ENCODE measurements at regions not wholly inside any gene's neighbourhood (a gene's known extent, or its start where the extent isn't known, plus 50 kb on each side); places are given as distances from the start of the nearest gene placed in this dataset.
A peak's percentile ranks its signal among the peaks of the same experiment; 100 is the strongest.

DNA sequence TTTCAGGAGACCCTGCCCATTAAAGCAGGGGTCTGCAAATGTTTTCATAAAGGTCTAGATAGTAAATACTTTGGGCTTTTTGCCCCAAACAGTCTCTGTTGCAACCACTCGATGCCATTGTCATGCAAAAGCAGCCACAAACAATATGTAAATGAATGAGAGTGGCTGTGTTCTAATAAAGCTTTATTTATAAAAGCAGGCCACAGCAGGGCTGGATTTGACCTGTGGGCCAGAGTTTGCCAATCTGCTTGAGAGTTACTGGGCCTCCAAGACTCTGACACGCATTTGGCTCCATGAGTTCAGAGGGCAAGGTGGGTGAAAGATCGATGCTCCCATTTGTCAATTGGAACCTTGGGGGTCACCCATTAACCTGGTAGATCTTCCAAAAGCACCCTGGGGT, 217.3 kb upstream of the SDK2 start:
- DNase-seq = no peak
- intact Hi-C loops (cut with DNase I) = no loop called here

DNA sequence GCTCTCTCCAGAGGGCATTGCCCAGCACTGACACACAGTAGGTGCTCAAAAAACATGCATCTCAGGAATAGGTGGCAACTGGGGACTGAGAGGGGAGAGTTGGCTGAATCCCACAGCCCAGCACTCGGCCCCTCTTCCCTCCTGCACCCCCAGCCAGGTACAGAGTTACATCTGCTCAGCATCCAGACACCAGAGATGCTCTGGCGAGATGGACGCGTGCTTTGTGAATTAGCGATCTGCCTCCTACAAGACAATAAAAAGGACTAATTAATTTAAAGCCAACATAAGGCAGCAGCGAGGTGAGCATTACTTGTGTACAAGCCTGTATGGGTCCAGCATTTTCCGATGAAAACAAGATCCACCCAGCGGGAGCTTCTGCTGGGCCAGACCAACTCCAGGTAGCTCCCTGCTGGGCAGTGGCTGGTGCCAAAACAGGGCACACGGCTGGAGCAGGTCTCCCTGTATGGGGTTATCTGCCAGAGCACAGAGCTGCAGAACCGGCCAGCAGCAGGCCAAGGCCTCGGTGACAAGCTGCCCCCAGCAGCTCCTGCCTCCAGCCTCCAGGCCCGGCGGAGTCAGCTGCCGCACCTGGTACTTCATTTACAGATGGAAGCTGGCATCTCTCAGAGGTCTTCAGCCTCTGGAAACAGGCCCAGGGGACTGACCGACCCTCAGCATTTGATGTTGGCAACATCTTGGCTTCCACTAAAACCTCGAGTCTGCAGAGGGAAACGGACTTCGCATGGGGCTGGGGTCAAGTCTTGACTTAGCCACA, 219.7 kb upstream of the SDK2 start:
- intact Hi-C loops (cut with DNase I) = no loop called here
- no peak for DNase-seq

DNA sequence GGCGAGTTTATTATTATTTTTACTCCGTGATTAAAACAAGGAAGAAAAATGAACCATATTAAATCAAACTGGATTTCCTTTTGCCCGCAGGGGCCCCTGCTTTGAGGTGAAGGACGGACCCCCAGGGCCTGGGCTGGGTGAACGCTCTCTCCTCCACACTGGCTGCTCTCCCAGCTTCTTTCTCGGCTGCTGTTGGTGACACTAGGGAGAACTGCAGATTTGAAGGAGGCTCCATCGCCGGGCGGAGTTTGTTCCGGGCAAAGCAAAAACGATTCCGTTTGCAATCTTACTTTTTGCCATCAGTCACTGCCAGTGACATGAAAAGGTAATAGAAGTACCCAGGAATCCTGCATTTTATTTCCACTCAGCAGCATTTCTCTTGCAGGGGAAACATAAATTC, 221.6 kb upstream of the SDK2 start:
- peak in 9 of 42 donors; percentile 14 to 55 (median 18) for DNase-seq
- intact Hi-C loops (cut with DNase I) = no loop called here

DNA sequence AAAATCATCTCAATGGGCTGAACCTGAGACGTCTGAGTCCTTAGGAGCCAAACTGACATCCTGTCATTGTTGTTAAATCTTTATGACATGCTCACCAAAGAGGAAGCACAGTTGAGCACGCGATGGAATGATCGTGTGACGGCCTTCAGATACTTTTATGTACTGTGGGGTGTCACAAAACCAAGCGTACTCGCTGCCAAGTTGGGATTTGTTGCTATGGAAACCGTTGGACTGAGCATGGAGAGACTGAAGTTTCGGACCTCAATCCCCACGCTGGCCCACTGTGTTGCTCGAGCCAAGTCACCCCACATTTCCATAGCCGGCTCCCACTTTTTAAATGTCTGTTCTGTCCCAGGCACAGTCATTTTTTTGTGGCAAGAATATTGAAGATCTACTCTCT, 222.8 kb upstream of the SDK2 start:
- intact Hi-C loops (cut with DNase I) = no loop called here
- no peak for DNase-seq

DNA sequence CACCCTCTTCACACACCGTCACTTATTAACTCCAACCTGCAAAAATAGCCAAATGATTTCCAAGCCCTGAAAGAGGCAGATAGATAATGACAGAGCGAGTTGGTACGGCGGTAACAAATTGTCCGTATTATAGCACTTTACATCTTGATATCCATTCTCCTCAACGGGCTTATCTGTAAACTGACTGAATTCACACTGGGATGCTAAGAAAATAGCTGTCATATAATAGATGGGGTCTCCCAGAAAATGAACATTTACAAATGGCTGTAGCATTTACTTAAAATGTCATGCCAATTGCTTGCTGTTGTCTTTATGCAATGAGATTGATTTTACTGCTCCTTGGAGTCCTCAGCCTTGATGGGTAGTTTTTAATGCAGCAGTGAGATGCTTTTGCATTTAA, 225.8 kb upstream of the SDK2 start:
- DNase-seq = no peak
- intact Hi-C loops (cut with DNase I) = no loop called here

DNA sequence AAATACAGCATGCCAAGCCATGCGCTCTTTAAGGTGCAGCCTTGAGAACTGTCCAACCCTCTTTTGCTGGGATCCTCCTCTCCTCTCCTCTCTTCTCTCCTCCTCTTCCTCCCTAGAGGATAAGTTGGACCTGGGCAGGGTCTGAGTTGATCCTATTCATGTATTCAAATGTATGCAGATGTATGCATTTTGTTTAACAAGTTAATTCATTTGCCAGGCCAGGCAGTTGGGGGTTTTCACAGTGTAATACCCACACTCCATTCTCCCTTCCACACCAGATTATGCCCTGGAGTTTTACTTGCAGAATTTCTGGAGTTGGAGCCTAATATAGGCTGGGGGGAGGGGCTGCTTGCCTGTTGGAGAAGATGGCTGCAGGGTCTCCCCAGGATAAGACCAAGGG, 226.2 kb upstream of the SDK2 start:
- DNase-seq = no peak
- intact Hi-C loops (cut with DNase I) = no loop called here

DNA sequence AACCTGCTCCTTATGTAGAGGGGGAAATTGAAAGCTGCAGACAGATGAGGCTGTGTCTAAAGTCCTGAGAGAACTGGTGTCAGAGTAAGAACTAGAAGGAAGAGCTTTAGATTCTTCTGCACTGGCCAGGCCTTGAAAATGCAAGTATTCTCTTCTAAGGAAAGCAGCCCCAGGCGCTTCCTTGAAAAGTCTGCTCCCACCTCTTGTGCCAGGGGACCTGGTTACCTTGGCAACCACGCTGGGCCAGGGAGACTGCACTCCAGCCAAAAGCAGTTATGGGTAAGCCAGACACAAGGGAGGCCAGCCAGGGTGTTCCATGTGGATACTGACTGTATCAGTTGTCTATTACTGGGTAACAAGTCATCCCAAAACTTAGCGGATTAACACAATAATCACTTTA, 228.6 kb upstream of the SDK2 start:
- intact Hi-C loops (cut with DNase I) = no loop called here
- DNase-seq = no peak

DNA sequence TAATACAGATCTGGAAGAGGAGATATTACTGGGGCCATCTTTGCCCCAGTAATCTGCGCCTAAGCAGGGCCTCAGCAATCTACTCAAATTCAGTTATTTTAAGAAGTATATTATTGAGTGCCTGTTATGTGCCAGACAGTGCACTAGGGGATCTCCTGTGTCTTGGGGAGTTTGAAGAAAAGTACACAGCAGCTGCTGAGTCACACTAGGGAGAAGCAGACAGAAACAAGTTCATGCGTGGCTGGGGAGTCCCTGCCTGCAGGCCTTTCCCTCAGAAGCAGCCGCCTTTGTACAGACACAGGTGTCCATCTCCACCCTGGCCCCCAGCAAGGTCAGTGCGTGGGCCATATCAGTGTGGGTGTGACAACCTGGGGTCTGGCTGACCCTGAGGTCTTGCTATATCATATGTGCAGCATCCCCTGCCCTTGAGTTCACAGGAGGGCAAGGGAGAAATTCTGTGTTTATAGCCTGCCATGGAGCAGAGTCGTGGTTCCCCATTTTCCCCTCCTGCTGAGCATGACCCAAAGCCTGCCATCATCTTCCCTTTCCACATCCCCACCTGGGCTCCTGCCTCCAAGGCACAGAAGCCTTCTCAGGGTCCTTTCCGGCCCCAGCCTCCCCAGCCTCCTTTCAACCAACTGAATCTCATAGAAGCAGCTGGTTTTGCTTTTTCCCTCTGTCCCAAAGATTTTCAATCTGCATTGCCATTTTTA, 229.9 kb upstream of the SDK2 start:
- intact Hi-C loops (cut with DNase I) = no loop called here

DNA sequence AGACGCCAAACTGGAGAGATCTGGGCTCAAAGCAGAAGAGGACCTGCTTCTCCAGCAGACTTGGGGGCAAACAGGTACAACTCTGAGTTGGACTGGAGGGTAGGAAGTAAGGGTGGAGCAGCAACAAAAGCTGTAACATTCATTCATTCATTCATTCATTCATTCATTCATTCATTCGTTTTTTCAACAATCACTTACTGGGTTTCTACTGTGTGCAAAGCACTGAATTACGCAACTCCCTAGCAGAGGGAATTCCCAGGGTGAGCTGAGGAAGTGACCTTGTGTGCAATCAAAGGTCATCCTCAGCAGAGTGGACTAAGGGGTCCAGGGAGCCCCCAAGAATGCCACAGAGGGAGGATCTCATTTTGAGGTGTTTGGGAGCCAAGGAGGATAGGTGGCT, 231.1 kb upstream of the SDK2 start:
- no peak for DNase-seq
- intact Hi-C loops (cut with DNase I) = no loop called here

More for the DNA sequence above, 229.9 kb upstream of the SDK2 start:
- no peak for DNase-seq

DNA sequence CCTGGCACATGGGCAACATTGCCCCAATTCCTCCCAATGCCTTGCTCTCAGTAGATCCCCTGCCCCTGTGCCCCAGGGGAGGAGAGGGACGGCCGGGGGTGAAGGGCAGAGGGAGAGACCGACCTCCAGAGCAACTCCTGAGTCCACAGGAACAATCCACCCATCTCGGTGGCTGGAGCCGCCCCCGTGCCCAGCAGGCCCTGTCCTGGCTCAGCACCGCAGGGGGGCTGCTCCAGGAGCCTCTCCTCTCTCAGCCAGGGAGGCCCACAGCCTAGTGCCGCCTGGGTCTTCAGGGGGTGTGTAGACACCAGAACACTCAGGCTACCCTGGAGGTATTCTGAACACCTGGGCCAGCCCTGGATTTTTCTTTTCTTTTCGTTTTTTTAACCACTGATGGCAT, 233.7 kb upstream of the SDK2 start:
- DNase-seq = no peak
- intact Hi-C loops (cut with DNase I) = no loop called here

DNA sequence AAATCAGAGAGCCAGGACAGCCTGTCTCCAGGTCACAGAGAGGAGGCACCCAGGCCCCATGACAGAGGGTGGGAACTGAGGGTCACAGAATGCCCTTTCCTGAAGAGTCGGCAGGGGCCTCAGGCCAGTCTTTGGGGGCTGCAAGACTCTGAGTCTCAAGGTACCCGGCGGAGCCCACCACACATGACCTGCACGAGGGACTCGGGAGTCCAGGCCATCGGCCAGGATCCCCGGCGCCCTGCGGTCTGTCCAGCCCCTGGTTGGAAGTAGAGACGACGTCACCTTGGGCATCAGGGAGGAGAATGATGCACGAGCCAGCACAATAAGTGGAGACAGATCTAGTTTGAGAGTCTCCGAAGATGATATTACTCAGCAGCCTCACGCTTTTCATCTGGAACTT, 234.7 kb upstream of the SDK2 start:
- no peak for DNase-seq
- intact Hi-C loops (cut with DNase I) = no loop called here

DNA sequence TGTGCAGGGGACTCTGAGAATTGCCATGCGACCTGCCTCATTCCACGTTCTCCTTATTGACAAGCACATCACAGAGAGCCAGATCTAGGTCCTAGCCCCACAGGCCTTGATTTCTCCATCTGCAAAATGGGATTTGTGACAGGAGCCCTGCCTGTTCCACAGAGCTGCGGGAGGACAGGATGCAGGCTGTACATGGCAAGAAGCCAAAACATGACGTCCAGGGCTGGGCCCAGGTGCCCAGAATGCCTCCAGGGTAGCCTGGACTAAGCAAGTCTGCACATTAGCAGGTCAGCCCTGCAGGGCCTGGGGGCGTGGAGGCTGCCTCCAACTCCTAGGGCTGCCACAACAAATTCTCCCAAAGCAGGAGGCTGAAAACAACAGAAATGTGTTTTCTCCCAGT, 235.7 kb upstream of the SDK2 start:
- DNase-seq = no peak
- intact Hi-C loops (cut with DNase I) = no loop called here

DNA sequence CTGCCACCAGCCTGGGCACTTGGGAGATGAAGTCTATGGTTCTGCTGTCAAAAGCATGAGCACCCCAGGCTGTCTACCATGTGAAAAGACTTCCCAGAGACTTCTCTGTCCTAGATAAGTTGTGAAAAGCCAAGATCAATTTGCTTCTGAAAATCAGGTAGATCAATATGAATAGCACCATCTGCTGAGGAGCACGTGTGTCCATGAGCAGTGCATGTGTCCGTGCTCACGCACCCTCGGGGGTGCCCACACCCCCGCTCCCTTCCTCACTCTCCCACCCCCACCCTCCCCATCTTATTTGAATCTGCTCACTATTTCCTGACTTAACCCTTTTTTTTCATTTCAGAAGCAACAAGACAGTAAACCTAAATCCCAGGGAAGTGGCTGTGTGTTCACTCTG, 238.3 kb upstream of the SDK2 start:
- intact Hi-C loops (cut with DNase I) = no loop called here
- DNase-seq = no peak

DNA sequence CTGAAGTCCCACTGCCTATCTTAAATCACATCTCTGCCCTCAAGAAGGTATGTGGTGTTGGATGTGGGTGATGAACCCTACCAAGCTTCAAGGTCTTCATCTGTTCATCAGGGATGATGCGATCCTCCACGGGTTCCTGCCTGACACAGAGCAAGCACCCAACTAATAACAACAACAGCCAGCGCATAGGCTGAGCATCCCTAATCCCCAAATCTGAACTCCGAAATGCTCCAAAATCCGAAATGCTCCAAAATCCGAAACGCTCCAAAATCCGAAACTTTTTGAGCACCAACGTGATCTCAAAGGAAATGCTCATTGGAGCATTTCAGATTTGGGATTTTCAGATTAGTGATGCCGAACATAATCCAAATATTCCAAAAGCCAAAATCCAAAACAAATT, 238.9 kb upstream of the SDK2 start:
- intact Hi-C loops (cut with DNase I) = no loop called here

DNA sequence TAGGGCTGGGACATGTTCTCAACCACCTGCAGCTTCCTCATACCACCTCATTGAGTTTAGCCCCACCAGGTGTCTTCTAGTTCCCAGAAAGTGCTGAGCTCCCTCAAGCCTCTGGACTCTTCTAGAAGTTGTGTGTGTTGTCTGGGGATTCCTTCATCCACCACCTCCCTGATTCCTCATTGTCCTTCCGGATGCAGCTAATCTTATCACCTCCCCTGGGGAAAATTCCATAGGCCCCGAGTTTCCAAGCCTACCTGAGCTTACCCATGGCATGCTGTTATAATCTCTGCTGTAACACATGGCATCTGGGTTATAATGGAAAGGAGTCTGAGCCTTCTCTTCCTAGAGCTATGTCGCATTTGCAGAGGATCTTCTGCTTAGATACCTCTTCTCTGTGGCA, 243.5 kb upstream of the SDK2 start:
- DNase-seq = no peak
- intact Hi-C loops (cut with DNase I) = no loop called here

More for the DNA sequence above, 238.9 kb upstream of the SDK2 start:
- DNase-seq = no peak

DNA sequence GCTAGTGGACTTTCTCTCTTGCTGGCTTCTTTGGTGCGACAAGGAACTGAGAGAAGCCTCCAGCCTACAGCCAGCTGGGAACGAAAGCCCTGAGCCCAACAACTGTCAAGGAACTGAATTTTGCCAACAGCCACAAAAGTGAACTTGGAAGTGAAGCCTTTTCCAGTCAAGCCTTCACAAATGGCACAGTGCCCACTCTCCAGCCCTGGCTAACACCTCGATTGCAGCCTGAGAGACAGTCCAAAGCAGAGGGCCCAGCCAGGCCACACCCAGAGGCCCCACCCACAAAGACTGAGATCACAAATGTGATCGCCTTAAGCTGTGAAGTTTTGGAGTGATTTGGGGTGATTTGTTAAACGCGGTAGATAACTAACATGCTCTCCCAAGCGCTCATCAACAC, 244.6 kb upstream of the SDK2 start:
- intact Hi-C loops (cut with DNase I) = no loop called here
- DNase-seq = peak in 1 of 42 donors; percentile 14

DNA sequence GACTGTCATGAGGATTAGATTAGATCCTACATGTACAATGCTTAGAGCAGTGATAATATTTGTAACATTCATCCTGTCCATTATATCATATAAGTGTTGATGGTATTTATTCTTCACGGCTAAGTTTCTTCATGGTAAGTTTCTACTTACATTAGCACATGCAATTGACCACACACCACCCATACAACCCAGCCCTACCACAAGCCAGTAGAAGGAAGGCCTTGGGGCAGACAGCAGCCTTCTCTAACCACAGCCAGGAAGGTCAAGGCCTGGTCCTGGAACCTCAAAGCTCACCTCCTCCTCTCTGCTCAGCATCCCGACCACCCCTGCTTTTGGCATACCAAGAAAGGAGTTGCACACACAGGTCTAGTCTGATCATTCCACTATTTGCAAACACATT, 245.2 kb upstream of the SDK2 start:
- no peak for DNase-seq
- intact Hi-C loops (cut with DNase I) = no loop called here

DNA sequence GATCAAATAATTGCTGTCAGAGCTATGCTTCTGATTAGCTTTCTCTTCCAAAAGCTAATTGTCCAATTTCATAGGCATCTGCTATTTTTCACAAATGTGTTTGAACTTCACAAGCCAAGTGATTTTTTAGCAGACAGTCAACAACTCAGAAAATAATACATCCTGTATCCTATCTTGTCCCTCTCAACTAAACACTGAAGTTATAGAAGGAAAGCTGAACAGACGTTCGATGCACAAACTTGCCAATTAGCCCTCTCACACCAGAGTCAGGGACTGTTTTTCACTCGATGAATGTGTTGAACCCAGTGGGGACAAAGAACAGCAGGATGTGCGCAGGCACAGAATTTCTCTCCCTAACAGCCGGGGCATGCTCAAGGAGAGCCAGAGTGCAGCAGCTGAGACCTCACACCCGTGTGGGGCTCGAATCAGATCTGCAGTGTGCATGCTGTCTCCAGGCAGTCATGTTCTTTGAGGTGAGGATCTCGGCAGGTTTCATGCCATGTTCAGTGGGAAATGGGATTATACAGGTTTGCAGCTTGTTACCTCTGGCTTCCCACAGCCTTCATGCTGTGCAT, 246.7 kb upstream of the SDK2 start:
- intact Hi-C loops (cut with DNase I) = no loop called here

DNA sequence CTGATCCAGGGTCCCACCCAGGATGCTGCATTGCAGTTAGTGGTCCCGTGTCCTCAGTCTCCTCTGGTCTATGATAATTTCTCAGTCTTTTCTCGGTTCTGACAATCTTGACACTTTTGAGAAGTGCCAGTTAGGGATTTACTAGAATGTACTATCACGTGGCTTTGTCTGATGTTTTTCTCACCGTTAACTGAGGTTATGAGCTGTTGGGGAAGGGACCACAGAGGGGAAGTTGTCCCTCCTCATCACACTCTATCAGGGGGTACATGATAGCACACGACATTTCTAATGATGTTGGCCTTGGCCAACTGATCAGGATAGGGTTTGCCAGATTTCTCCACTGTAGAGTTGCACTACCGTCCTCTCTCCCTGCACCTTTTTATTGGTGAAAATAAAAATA, 250.9 kb upstream of the SDK2 start:
- no peak for DNase-seq
- intact Hi-C loops (cut with DNase I) = no loop called here

More for the DNA sequence above, 246.7 kb upstream of the SDK2 start:
- no peak for DNase-seq

DNA sequence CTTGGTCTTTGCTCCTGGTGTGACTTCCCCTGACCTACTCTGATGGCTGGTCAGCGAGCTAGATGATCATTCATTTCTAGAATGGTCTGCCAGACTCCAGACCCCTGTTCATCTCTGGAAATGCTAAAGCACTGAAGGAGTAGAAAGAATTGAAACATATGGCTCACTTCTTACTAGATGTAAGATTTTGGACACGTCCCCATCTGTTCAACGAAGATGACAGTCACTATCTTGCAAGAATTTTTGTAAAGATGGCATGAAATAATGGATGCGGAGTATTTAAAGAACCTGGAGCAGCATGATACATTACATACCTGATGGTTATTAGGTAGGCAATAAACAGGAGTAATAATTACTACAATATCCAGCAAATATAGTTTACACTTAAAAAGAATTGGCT, 252.7 kb upstream of the SDK2 start:
- DNase-seq = no peak
- intact Hi-C loops (cut with DNase I) = no loop called here

DNA sequence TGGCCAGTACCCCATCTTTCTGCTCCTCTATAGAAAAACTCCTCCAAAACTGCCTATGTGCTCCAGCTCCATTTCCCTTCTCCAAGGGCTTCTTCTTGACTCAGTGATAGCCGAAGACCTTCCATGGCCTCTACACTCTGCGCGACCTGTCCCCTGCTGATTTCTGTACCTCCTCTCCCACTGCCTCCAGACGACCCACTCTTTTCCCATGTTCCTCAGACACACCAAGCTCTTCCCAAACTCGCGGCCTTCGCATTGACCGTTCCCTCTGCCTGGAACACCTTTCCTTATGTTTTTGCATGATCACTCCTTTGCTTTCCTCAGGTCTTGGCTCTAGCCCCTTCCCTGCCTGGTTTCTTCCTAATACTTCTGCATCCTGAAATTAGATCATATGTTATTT, 255.6 kb upstream of the SDK2 start:
- intact Hi-C loops (cut with DNase I) = no loop called here

More for the DNA sequence above, 255.6 kb upstream of the SDK2 start:
- DNase-seq = peak in 3 of 42 donors; percentile 7 to 26 (median 13)

Measured in head of caudate nucleus (tissue), 42 donors.